Trophoblast cell (in vitro differentiated cells and primary cell): ENCODE measurements at regions not wholly inside any gene's neighbourhood (a gene's known extent, or its start where the extent isn't known, plus 50 kb on each side); places are given as distances from the start of the nearest gene placed in this dataset.

Source experiments
- DNase-seq, 2 donors: peaks; one replicate each; pipeline ENCODE4 v3.0.0-alpha.2; 2016
- H2AFZ ChIP-seq: 2 replicates; pipeline ENCODE4 v1.6.1; 2013; ENCODE audit warnings: low read length, moderate library complexity, mild to moderate bottlenecking; ENCODE audit not compliant: insufficient read depth, poor library complexity
- H2AK5ac ChIP-seq: 2 replicates; pipeline ENCODE4 v1.6.1; 2013; ENCODE audit warnings: mild to moderate bottlenecking, low read length
- H2BK120ac ChIP-seq: 2 replicates; pipeline ENCODE4 v1.6.1; 2013; ENCODE audit warnings: low read length, mild to moderate bottlenecking, moderate library complexity; ENCODE audit not compliant: insufficient read depth, poor library complexity
- H2BK12ac ChIP-seq: 2 replicates; pipeline ENCODE4 v1.6.1; 2013; ENCODE audit warnings: mild to moderate bottlenecking, low read length, moderate library complexity
- H2BK5ac ChIP-seq: 2 replicates; pipeline ENCODE4 v1.6.1; 2013; ENCODE audit warnings: low read length, low read depth, moderate library complexity, mild to moderate bottlenecking; ENCODE audit not compliant: poor library complexity
- H3K14ac ChIP-seq: 2 replicates; pipeline ENCODE4 v1.6.1; 2013; ENCODE audit warnings: mild to moderate bottlenecking, low read length
- H3K18ac ChIP-seq: 2 replicates; pipeline ENCODE4 v1.6.1; 2013; ENCODE audit warnings: mild to moderate bottlenecking, low read length
- H3K23ac ChIP-seq: 2 replicates; pipeline ENCODE4 v1.6.1; 2013; ENCODE audit warnings: low read length
- H3K27ac ChIP-seq: 2 replicates; pipeline ENCODE4 v1.5.1; 2013; ENCODE audit warnings: low read depth, mild to moderate bottlenecking, inconsistent platforms, low read length, moderate library complexity
- H3K27me3 ChIP-seq: 2 replicates; pipeline ENCODE4 v1.6.1; 2013; ENCODE audit warnings: inconsistent platforms, mild to moderate bottlenecking, low read length, moderate library complexity; ENCODE audit not compliant: insufficient read depth
- H3K36me3 ChIP-seq, 2 experiments: 1 replicate in 1 of 2; 2 replicates in 1 of 2; pipeline ENCODE4 v1.6.1; 2013; ENCODE audit warnings: low read length in 2 of 2, mild to moderate bottlenecking in 2 of 2, moderate library complexity in 1 of 2; ENCODE audit not compliant: insufficient read depth in 2 of 2, control insufficient read depth in 1 of 2
- H3K4ac ChIP-seq: 2 replicates; pipeline ENCODE4 v1.6.1; 2013; ENCODE audit warnings: low read depth, mild to moderate bottlenecking, low read length, moderate library complexity
- H3K4me1 ChIP-seq, 2 experiments: 1 replicate in 1 of 2; 2 replicates in 1 of 2; pipeline ENCODE4 v1.6.1; 2013; ENCODE audit warnings: low read length in 2 of 2, mild to moderate bottlenecking in 2 of 2, moderate library complexity in 1 of 2; ENCODE audit not compliant: insufficient read depth in 2 of 2, control insufficient read depth in 1 of 2
- H3K4me2 ChIP-seq: 2 replicates; pipeline ENCODE4 v1.6.1; 2013; ENCODE audit warnings: inconsistent platforms, mild to moderate bottlenecking, low read length, moderate library complexity
- H3K4me3 ChIP-seq: 2 replicates; pipeline ENCODE4 v1.5.1; 2013; ENCODE audit warnings: mild to moderate bottlenecking, low read depth, low read length, inconsistent platforms
- H3K79me1 ChIP-seq: one replicate; pipeline ENCODE4 v1.6.1; 2013; ENCODE audit warnings: low read length
- H3K79me2 ChIP-seq: 2 replicates; pipeline ENCODE4 v1.6.1; 2013; ENCODE audit warnings: low read length, mild to moderate bottlenecking; ENCODE audit not compliant: control insufficient read depth, insufficient read depth, poor library complexity
- H3K9ac ChIP-seq: 2 replicates; pipeline ENCODE4 v1.6.1; 2013; ENCODE audit warnings: mild to moderate bottlenecking, low read length
- H3K9me3 ChIP-seq: 2 replicates; pipeline ENCODE4 v1.6.1; 2013; ENCODE audit warnings: low read depth, mild to moderate bottlenecking, control low read depth, inconsistent platforms, low read length; ENCODE audit not compliant: insufficient read depth
- H4K12ac ChIP-seq: 2 replicates; pipeline ENCODE4 v1.6.1; 2013; ENCODE audit warnings: low read depth, mild to moderate bottlenecking, low read length, moderate library complexity
- H4K8ac ChIP-seq: 2 replicates; pipeline ENCODE4 v1.6.1; 2013; ENCODE audit warnings: low read depth, mild to moderate bottlenecking, low read length, moderate library complexity
- H4K91ac ChIP-seq: one replicate; pipeline ENCODE4 v1.6.1; 2013; ENCODE audit warnings: low read depth, mild to moderate bottlenecking, low read length, moderate library complexity
- WGBS: extraction: QIAGEN DNeasy Blood & Tissue Kit; methylation state at CpG from one replicate; pipeline ENCODE4 v1.1.7; 2013; ENCODE audit warnings: missing lambda C conversion rate; ENCODE audit not compliant: insufficient read length, insufficient coverage; ENCODE audit errors: extremely low coverage; 5-methylcytosine and 5-hydroxymethylcytosine counted together

DNA sequence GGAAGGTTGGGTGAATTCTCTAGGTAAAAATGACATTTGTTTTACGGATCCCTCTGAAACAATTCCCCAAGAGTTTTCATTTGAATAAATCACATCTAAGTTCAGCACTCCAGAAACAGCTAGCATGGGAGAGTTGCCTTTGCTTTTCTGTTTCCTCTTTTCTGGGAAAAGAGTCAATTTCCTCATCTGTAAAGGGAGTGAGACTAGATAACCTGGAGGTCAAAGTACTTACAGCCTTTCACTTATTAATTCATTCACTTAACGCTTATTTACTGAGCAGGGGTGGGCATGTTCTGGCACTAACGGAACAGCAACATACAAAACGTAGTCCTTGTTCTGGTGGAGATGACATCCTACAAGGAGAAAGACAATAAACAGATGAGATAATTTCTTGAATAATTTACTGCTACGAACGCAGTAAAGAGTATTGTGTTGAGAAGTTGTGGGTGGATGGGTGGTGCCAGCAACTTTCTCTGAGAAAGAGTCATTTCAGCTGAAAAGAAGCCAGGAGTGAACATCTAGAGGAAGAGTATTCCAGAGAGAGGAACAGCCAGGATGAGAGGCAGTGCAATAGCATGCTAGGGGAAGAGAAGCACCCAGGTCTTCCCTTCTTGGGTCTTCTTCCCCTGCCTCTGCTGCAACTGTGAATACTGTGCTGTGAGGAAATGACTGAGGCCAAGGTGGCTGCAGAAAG lies 335.6 kb downstream of the ZSWIM6 start:
- Histone ChIP-seq H3K18ac (no peak overlapping the region), H3K14ac (no peak overlapping the region), H3K4me3 (no peak overlapping the region), H2AK5ac (no peak overlapping the region), H3K27me3 (no peaks in the 10 kb centered on the region), H3K27ac (no peak overlapping the region), H3K36me3 (no peaks in the 10 kb centered on the region), H2BK5ac (no peak overlapping the region), H4K91ac (no peak overlapping the region), H3K79me2 (no peaks in the 10 kb centered on the region), H3K4me1 (no peaks in the 10 kb centered on the region), H2AFZ (no peak overlapping the region), H3K4me2 (no peak overlapping the region), H2BK120ac (no peak overlapping the region), H3K9ac (peak overlapping the region; percentile 22), H4K12ac (no peak overlapping the region), H2BK12ac (no peak overlapping the region), H3K9me3 (no peaks in the 10 kb centered on the region), H4K8ac (no peak overlapping the region), H3K79me1 (no peaks in the 10 kb centered on the region), H3K4ac (no peak overlapping the region), H3K23ac (no peak overlapping the region)
- no peak for DNase-seq
- no CpG with 5 or more reads among the region's 6 CpGs for WGBS

DNA sequence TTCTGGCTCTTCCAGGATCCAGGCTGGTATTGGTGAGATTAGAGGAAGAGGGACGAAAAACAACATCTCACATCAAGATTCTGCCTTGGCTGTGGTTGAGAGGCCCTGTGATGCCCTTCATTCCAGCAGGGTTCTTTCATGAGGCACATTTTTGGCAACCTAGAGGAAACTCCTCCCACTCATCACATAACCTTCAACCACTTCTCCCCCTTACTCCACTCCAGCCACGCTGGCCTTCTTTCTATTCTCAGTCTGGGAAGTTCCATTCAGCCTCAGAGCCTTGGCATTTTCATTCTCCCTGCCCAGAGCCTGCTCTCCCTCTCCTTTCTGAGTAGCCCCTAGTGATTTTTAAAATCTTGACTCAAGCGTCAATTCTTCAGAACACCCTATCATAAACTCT lies 337.5 kb downstream of the ZSWIM6 start:
- WGBS: no CpG with 5 or more reads among the region's 3 CpGs
- H4K91ac ChIP-seq: no peak overlapping the region

DNA sequence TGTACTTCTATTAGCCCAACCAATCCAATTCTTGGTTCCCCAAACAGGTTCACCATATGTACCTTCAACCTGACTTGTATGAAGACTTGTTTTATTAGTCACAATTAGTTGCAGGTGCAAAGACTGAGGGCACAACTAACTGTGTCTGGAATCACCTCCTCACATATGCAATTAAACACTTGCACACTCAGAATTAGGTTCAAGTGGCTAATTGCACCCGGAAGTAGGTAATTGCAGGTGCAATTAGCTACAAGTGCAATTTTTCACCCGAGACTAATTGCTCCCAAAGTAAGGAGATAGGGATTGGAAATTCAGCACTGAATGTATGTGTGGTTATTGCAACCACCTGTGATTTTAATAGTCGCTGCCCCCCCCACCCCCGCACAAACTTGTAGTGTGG lies 338.9 kb downstream of the ZSWIM6 start:
- no CpG with 5 or more reads among the region's 4 CpGs for WGBS
- DNase-seq: no peak
- Histone ChIP-seq H3K79me1 (no peaks in the 10 kb centered on the region), H3K23ac (no peak overlapping the region), H3K9me3 (no peaks in the 10 kb centered on the region), H4K91ac (no peak overlapping the region), H3K14ac (no peak overlapping the region), H2BK5ac (no peak overlapping the region), H3K79me2 (no peaks in the 10 kb centered on the region), H3K9ac (no peak overlapping the region), H2AK5ac (no peak overlapping the region), H4K12ac (no peak overlapping the region), H3K36me3 (no peaks in the 10 kb centered on the region), H3K4me3 (no peak overlapping the region), H3K4me2 (no peak overlapping the region), H3K18ac (no peak overlapping the region), H4K8ac (no peak overlapping the region), H3K27ac (no peak overlapping the region), H2BK12ac (no peak overlapping the region), H3K4ac (no peak overlapping the region), H2BK120ac (no peak overlapping the region), H3K4me1 (peaks cover 0 to 1% of the 10 kb centered on the region in 2 experiments), H3K27me3 (no peaks in the 10 kb centered on the region), H2AFZ (no peak overlapping the region)

More for the DNA sequence above, 337.5 kb downstream of the ZSWIM6 start:
- H3K27ac ChIP-seq: no peak overlapping the region
- H3K14ac ChIP-seq: no peak overlapping the region
- no peak overlapping the region for H3K18ac ChIP-seq
- H3K9me3 ChIP-seq: no peaks in the 10 kb centered on the region
- H3K27me3 ChIP-seq: no peaks in the 10 kb centered on the region
- H3K4ac ChIP-seq: no peak overlapping the region
- no peak overlapping the region for H4K12ac ChIP-seq
- H3K9ac ChIP-seq: no peak overlapping the region
- H3K4me2 ChIP-seq: no peak overlapping the region
- H4K8ac ChIP-seq: no peak overlapping the region
- no peaks in the 10 kb centered on the region for H3K36me3 ChIP-seq
- no peaks in the 10 kb centered on the region for H3K4me1 ChIP-seq
- H3K23ac ChIP-seq: no peak overlapping the region
- H2BK120ac ChIP-seq: no peak overlapping the region
- no peak overlapping the region for H2BK12ac ChIP-seq
- no peak overlapping the region for H2AFZ ChIP-seq
- H3K79me1 ChIP-seq: no peaks in the 10 kb centered on the region
- no peaks in the 10 kb centered on the region for H3K79me2 ChIP-seq
- no peak overlapping the region for H2BK5ac ChIP-seq
- no peak for DNase-seq
- H2AK5ac ChIP-seq: no peak overlapping the region
- no peak overlapping the region for H3K4me3 ChIP-seq

- Histone ChIP-seq H4K8ac (no peak overlapping the region), H3K4me1 (peaks cover 0 to 1% of the 10 kb centered on the region in 2 experiments), H3K14ac (no peak overlapping the region), H4K91ac (no peak overlapping the region), H2BK12ac (no peak overlapping the region), H3K4me2 (no peak overlapping the region), H3K79me2 (no peaks in the 10 kb centered on the region), H2AFZ (no peak overlapping the region), H3K23ac (no peak overlapping the region), H3K27ac (no peak overlapping the region), H3K4ac (no peak overlapping the region), H2AK5ac (no peak overlapping the region), H2BK120ac (no peak overlapping the region), H3K18ac (no peak overlapping the region), H3K4me3 (no peak overlapping the region), H3K36me3 (no peaks in the 10 kb centered on the region), H4K12ac (no peak overlapping the region), H3K9ac (no peak overlapping the region), H3K79me1 (no peaks in the 10 kb centered on the region), H3K27me3 (no peaks in the 10 kb centered on the region), H3K9me3 (no peaks in the 10 kb centered on the region), H2BK5ac (no peak overlapping the region)
- WGBS: no CpG with 5 or more reads among the region's 9 CpGs
- DNase-seq: no peak
These were observed 341.1 kb downstream of the ZSWIM6 start for GRCh38 chr5:61673007-61673735.
